MM.1S (cell line): ENCODE measurements at regions not wholly inside any gene's neighbourhood (a gene's known extent, or its start where the extent isn't known, plus 50 kb on each side); places are given as distances from the start of the nearest gene placed in this dataset.

Source experiments
- CTCF ChIP-seq: fragments of 300-600 bp; sonication (generic); IDR thresholded peaks from 2 replicates; pipeline ENCODE4 v1.5.1; 2016; ENCODE audit warnings: antibody characterized with exemption, low read length, mixed read lengths
- EZH2 ChIP-seq: fragments of 300-600 bp; sonication (generic); optimal IDR thresholded peaks from 2 replicates; pipeline ENCODE3; 2017; ENCODE audit warnings: low read depth, mild to moderate bottlenecking, antibody characterized with exemption, low read length, mixed read lengths

GRCh38 chr9:86860006-86860405 lies 87.3 kb downstream of the GAS1 start:
- no peak for TF ChIP-seq EZH2
- no peak for TF ChIP-seq CTCF
